Astrocyte of the spinal cord (primary cell): ENCODE measurements at regions not wholly inside any gene's neighbourhood (a gene's known extent, or its start where the extent isn't known, plus 50 kb on each side); places are given as distances from the start of the nearest gene placed in this dataset.

ENCODE experiments used
- DNase-seq: peaks from one replicate; pipeline ENCODE4 v3.0.0; 2011; ENCODE audit warnings: low read depth, low spot score
- H3K4me3 ChIP-seq: 2 replicates; pipeline ENCODE4 v1.5.1; 2011; ENCODE audit warnings: low read depth, mild to moderate bottlenecking, low read length, moderate library complexity
- in situ Hi-C: cut with HindIII; loops from 2 replicates; pipeline ENCODE4 v1.10.0; 2017; ENCODE audit warnings: low sequenced_read_pairs
- TF ChIP-seq, protein P1 (sequence below): IDR thresholded peaks from 2 replicates; pipeline ENCODE4 v1.5.1; 2012; ENCODE audit warnings: low read depth, mild to moderate bottlenecking, low read length, inconsistent platforms

- TF ChIP-seq, protein P1, sequence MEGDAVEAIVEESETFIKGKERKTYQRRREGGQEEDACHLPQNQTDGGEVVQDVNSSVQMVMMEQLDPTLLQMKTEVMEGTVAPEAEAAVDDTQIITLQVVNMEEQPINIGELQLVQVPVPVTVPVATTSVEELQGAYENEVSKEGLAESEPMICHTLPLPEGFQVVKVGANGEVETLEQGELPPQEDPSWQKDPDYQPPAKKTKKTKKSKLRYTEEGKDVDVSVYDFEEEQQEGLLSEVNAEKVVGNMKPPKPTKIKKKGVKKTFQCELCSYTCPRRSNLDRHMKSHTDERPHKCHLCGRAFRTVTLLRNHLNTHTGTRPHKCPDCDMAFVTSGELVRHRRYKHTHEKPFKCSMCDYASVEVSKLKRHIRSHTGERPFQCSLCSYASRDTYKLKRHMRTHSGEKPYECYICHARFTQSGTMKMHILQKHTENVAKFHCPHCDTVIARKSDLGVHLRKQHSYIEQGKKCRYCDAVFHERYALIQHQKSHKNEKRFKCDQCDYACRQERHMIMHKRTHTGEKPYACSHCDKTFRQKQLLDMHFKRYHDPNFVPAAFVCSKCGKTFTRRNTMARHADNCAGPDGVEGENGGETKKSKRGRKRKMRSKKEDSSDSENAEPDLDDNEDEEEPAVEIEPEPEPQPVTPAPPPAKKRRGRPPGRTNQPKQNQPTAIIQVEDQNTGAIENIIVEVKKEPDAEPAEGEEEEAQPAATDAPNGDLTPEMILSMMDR, result no peak
- H3K4me3 ChIP-seq, result no peak overlapping the region
- DNase-seq, result no peak
- in situ Hi-C loops, result no loop called here
Measured at GRCh38 chr11:98703779-98704556, 316.8 kb upstream of the CNTN5 start.

DNA sequence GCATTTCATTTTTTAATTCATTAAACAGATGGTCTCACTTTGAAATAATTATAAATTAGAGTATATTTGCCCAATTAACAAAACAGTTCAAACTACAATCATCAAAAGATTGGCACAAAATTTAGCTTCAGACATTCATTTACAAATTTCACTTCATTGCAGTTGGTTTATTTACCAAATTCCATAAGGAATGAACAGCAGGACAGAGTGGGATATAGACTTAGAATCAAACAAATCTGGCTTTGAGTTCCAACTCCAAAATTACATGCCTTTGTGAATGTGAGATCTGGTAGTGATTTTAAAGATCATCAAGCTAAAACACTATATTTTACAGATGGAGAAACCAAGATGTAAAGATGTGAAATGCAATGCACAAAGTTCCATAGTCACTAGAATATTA lies 310.7 kb upstream of the CNTN5 start:
- TF ChIP-seq, protein P1, result no peak
- in situ Hi-C loops, result no loop called here
- no peak overlapping the region for H3K4me3 ChIP-seq
- no peak for DNase-seq

GRCh38 chr11:98710986-98711385 lies 309.8 kb upstream of the CNTN5 start:
- DNase-seq, result peak; percentile 11
- TF ChIP-seq, protein P1, result no peak
- in situ Hi-C loops, result no loop called here
- H3K4me3 ChIP-seq, result no peak overlapping the region

DNA sequence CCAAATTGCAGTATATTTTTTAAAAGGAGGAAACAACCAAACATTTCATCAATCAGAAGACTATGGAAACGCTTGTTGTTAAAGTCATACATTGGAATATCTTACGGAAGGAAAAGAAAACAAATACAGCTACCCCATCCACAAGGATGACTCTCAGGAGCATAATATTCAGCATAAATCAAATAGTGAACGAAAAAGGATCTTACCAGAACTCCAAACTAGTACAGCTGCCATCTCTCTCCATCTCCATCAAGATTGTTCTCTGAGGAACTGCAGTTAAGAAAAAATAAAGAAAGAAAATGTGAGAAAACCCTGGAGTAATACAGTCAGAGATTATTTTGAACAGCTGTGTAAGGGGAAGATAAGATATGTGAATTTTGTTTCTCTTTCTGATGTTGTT lies 299.8 kb upstream of the CNTN5 start:
- TF ChIP-seq, protein P1, result no peak
- no peak for DNase-seq
- H3K4me3 ChIP-seq, result no peak overlapping the region
- in situ Hi-C loops, result no loop called here

GRCh38 chr11:98725471-98725870 lies 295.3 kb upstream of the CNTN5 start:
- H3K4me3 ChIP-seq, result no peak overlapping the region
- in situ Hi-C loops, result no loop called here
- TF ChIP-seq, protein P1, result no peak
- no peak for DNase-seq

DNA sequence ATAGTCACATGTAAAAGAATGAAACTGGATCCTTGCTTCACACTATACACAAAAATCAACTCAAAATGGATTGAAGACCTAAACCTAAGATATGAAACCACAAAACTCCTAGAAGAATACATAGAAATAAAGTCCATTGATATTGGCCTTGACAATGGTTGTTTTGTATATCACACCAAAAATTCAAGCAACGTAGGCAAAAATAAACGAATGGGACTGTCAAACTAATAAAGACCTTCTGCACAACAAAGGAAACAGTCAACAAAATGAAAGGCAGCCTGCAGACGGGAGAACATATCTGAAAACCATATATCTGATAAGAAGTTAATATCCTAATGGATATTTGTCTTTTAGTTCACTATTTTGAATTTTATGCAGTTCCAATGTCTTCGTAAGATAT lies 292.3 kb upstream of the CNTN5 start:
- DNase-seq, result no peak
- in situ Hi-C loops, result no loop called here
- no peak overlapping the region for H3K4me3 ChIP-seq
- TF ChIP-seq, protein P1, result no peak
